ENCODE measurements at regions not wholly inside any gene's neighbourhood (a gene's known extent, or its start where the extent isn't known, plus 50 kb on each side); places are given as distances from the start of the nearest gene placed in this dataset.
"Not testable (repeated sequence)": the region's sequence is repeated elsewhere in the genome, so short reads cannot be mapped to it uniquely, and the experiment has no call there.

- DNase-seq (ENCODE audit: low read depth in 4 of 4, low spot score in 2 of 4): no peak
Measured at GRCh38 chr4:138374947-138375346, 132.8 kb upstream of the SLC7A11 start.

- DNase-seq (ENCODE audit: low read depth in 4 of 4, low spot score in 2 of 4): no peak
Measured at GRCh38 chr4:138367942-138368341, 125.8 kb upstream of the SLC7A11 start.

- not testable (repeated sequence) for DNase-seq (ENCODE audit: low read depth in 4 of 4, low spot score in 2 of 4)
Measured at GRCh38 chr4:138352446-138352845, 110.3 kb upstream of the SLC7A11 start.

GRCh38 chr4:138348055-138348454, 105.9 kb upstream of the SLC7A11 start:
- no peak for DNase-seq (ENCODE audit: low read depth in 4 of 4, low spot score in 2 of 4)

DNA sequence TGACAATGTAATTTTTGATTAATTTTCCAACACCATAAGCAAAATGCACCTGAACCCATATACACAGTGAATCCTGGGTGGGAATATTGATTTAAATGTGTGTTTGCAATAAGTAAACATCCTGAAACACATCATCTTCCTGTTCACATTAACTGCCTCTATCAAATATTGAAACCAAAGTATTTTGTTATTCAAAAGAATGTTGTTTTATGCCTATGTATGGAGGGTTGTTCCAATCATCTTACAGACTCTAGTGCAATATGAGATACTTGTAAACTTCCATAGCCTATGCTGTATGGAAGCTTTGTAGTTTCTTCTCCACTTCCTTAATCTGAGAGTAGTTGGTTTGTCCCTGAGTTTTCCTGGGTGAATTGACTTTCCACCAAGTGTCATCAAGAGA, 105.4 kb upstream of the SLC7A11 start:
- DNase-seq (ENCODE audit: low read depth in 4 of 4, low spot score in 2 of 4): no peak

- DNase-seq (ENCODE audit: low read depth in 4 of 4, low spot score in 2 of 4): no peak
Measured at GRCh38 chr4:138344851-138345250, 102.7 kb upstream of the SLC7A11 start.

DNA sequence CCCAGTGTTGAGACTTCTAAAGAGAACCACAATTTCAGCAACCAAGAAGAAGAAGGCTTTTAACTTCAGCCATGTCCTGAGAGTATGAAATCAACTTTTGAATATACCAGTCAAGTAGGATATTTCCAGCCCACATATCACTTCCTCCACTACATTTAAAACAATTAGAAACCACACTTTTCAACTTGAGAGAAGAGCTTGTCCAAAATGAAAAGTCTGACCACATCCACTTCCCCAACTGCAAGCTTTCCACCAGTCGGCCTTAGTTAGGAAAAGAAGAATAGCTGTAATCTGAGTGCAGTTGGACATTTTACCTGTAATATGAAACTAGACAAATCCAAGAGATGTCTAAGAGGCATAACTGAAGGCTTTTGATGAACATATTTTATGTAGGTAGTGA, 101.9 kb upstream of the SLC7A11 start:
- no peak for DNase-seq (ENCODE audit: low read depth in 4 of 4, low spot score in 2 of 4)

DNA sequence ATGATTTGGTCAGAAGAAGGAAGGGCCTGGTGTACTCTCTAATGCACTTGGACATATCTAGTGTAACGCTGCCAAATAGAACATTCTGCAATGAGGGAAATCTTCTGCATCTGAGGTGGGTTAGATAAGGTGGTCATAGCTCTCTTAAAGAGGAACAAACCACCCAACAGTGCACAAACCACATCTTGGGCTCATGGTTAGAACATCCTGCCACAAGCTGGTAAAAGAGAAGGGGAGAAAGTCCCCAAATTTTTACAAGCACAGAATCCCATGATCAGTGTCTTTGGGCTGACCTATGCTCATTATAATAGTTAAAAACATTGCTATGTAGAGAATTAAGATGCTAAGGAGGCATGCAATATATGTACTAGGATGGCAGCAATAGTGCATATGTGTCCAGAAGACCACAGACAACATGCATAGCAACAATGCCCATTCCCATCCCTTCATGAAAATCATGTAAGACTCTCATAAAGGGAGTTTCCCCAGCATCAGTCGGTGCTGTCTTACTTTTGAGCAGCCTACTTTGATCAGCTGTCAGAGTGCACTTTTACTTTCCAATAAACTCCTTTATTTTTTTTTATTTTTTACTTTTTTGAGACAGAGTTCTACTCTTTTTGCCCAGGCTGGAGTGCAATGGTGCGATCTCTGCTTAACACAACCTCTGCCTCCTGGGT, 99.7 kb upstream of the SLC7A11 start:
- DNase-seq (ENCODE audit: low read depth in 4 of 4, low spot score in 2 of 4): no peak

DNA sequence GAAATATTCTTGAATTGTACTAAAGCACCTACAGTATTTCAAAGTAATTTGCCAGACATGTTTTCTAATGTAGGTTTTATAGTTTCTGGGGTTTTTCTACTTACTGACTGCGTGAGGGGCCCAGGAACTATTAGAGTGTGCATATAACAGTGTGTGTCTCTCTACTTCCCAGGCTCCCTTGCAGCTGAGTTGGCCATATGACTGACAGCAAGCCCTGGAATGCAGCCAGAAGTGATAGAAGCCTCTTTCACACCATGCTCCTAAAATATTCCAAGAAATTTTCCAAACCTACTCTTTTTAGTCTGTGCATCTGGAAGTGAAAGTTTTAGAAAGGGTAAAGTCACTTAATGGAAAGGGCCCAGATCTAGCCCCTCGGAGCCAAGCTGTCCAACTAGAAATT, 96.7 kb upstream of the SLC7A11 start:
- no peak for DNase-seq (ENCODE audit: low read depth in 4 of 4, low spot score in 2 of 4)

- not testable (repeated sequence) for DNase-seq (ENCODE audit: low read depth in 4 of 4, low spot score in 2 of 4)
Measured at GRCh38 chr4:138338222-138338621, 96.1 kb upstream of the SLC7A11 start.

GRCh38 chr4:138334346-138335016, 92.3 kb upstream of the SLC7A11 start:
- peak in 1 of 4 donors; percentile 27 for DNase-seq (ENCODE audit: low read depth in 4 of 4, low spot score in 2 of 4)

DNA sequence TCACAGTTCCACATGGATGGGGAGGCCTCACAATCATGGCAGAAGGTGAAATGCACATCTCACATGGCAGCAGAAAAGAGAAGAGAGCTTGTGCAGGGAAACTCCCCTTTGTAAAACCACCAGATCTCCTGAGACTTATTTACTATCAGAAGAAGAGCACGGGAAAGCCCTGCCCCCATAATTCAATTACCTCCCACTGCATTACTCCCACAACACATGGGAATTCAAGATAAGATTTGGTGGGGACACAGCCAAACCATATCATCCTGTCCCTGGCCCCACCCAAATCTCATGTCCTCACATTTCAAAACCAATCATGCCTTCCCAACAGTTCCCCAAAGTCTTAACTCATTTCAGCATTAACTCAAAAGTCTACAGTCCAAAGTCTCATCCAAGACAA, 90.3 kb upstream of the SLC7A11 start:
- not testable (repeated sequence) for DNase-seq (ENCODE audit: low read depth in 4 of 4, low spot score in 2 of 4)

DNA sequence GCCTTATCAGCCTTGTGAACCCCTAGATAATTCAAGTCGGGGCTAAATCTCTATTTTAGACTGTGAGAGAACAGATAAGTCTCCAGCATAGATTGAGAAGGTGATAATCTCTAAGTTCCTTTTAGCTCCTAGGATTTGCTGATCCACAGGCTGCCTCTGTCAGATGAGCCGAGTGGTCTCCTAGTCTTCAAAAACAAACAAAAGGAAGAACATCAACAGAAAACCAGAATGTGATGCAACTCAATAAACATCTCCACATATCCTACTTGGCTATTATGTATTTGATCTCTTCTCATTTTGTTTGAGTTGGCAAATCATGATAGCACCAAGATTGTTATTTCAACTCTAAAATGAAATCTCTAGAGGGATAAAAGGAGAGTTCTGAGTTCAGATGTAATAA, 88.4 kb upstream of the SLC7A11 start:
- DNase-seq (ENCODE audit: low read depth in 4 of 4, low spot score in 2 of 4): no peak

DNA sequence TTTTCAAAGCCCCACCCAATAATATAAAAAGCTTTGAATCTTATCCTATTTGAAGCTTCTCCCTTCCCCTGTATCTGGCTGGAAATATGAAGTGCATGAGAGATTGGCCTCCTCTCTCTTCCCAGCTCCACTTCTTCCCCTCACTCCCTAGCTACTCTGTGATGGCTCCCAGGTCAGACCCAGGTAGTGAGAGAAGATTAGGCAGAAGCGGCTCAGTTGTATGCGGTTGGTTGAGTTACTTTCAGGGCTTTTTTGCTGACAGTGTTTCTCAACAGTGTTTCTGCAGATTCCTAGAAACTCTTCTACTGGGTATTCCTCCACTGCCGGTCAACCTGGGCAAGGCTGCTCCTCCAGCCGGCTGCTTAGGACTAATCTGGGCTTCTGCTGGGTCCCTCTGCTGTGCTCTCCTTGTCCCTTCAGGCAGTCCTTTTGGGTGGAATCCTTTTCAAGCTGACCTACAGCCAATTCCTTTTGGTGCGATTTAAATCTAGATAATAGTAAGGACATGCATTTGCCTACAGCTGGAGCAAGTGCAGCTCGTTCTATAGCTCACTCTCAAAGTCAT, 87.4 kb upstream of the SLC7A11 start:
- no peak for DNase-seq (ENCODE audit: low read depth in 4 of 4, low spot score in 2 of 4)

GRCh38 chr4:138327338-138327737, 85.2 kb upstream of the SLC7A11 start:
- no peak for DNase-seq (ENCODE audit: low read depth in 4 of 4, low spot score in 2 of 4)

GRCh38 chr4:138320831-138321230, 78.7 kb upstream of the SLC7A11 start:
- no peak for DNase-seq (ENCODE audit: low read depth in 4 of 4, low spot score in 2 of 4)

- DNase-seq (ENCODE audit: low read depth in 4 of 4, low spot score in 2 of 4): no peak
Measured at GRCh38 chr4:138320030-138320429, 77.9 kb upstream of the SLC7A11 start.

DNA sequence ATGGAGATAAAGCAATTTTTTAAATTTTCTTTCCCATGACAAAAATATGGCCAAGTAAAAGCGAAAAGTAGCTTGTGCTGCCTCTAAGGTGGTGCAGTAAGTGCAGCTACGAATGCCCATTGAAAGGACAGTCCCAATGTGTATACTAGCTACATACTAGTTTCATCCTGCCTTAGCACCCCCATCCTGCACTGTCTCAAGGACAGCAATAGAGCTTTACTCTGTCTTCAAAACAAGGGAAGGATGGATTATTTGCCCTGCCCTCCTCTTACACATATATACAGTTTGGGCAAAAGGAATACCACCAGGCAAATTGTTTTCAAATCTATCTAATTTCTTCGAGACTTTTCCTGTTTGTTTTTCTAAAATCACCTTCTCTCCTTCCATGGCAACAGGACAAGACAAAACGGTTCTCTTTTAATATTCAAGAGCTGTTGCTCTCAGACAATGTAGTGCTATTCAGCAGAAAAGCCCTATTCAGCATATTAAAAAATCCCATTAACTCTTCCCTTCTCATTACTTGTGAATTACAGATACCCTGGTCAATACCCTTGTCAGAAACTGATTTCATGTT, 75.1 kb upstream of the SLC7A11 start:
- no peak for DNase-seq (ENCODE audit: low read depth in 4 of 4, low spot score in 2 of 4)

DNA sequence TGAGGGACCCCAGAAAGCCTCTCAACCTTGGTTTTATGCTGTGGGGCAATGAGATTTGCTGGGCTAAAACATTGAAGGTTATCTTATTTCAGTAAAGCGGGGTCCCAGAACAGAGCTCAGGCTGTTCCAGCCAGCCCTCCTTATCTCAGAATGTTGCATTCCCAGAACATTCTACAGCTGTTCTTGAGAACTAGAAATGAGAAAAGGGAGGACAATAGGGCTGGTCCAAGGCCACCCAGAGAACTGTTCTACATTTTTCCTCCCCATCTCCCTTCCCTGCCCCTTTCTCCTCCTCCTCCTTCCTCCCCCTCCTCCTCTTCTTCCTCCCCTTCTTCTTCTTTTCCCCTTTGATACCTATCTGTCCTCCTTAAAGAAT, 70.4 kb upstream of the SLC7A11 start:
- DNase-seq (ENCODE audit: low read depth in 4 of 4, low spot score in 2 of 4): no peak

- no peak for DNase-seq (ENCODE audit: low read depth in 4 of 4, low spot score in 2 of 4)
Measured at GRCh38 chr4:138311771-138312535, 69.8 kb upstream of the SLC7A11 start.

DNA sequence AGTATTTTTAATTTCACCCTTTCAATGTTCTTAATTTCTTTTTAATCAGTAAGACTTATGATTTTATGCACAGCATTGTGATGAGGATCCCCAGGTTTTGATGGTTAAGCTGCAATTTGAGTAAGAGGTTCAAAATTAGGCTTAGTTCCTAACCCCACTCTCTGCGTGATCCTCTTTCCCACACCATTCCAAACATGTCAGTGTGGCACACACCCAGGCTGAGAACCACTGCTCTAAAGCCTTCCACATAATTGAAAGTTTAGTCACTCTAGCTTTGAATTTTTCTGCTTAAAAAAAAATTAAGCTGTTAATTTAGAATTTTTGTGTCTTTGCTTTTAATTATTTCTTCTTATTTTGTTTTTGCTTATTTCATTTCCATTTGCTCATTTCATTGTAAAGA, 68.8 kb upstream of the SLC7A11 start:
- no peak for DNase-seq (ENCODE audit: low read depth in 4 of 4, low spot score in 2 of 4)
